HepG2 (cell line): ENCODE measurements at regions not wholly inside any gene's neighbourhood (a gene's known extent, or its start where the extent isn't known, plus 50 kb on each side); places are given as distances from the start of the nearest gene placed in this dataset.

Source experiments
- KLF6 ChIP-seq: IDR thresholded peaks from 2 replicates; pipeline ENCODE4 v1.8.0; 2016; ENCODE audit warnings: missing biosample characterization, missing genetic modification reagents
- NR2F2 ChIP-seq: IDR thresholded peaks from 2 replicates; pipeline ENCODE4 v1.6.1; 2012; ENCODE audit warnings: low read depth, inconsistent platforms, borderline replicate concordance

DNA sequence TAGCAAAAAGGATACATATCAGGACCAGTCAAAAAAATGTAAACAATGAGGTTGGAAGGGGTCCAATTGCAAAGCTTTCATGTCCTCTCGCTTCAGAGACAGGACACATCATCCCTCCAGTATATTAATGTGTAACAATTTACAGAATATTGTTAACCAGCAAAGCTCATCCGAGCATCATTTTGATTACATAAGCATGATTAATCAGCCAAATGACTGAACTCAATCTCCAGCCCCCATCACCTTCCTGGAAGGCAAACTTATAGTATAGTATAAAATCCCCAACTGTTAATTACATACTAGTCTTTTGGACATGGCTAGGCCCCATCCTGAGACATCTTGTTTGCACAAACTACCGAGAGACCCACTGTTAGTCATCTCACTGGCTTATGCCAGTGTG, 77.6 kb upstream of the TRAM1L1 start:
- TF ChIP-seq NR2F2, result no peak
- TF ChIP-seq KLF6 (CRISPR knock-in tag), result no peak
